ENCODE measurements at regions not wholly inside any gene's neighbourhood (a gene's known extent, or its start where the extent isn't known, plus 50 kb on each side); places are given as distances from the start of the nearest gene placed in this dataset.

GRCh38 chr2:5479265-5479928, 212.8 kb upstream of the SOX11 start:
- no peak overlapping the region for H3K4me3 ChIP-seq (replicated peaks; ENCODE audit: low read depth, low read length)
- TF ChIP-seq CTCF (IDR thresholded peaks at IDR 0.05; ENCODE audit: low read length, missing control alignments): no peak
- DNase-seq (ENCODE audit: low read depth): no peak

GRCh38 chr2:5482929-5483331, 209.3 kb upstream of the SOX11 start:
- no peak for DNase-seq (ENCODE audit: low read depth)
- TF ChIP-seq CTCF (IDR thresholded peaks at IDR 0.05; ENCODE audit: low read length, missing control alignments): no peak
- H3K4me3 ChIP-seq (replicated peaks; ENCODE audit: low read depth, low read length): no peak overlapping the region

- H3K4me3 ChIP-seq (replicated peaks; ENCODE audit: low read depth, low read length): no peak overlapping the region
- TF ChIP-seq CTCF (IDR thresholded peaks at IDR 0.05; ENCODE audit: low read length, missing control alignments): no peak
- DNase-seq (ENCODE audit: low read depth): no peak
Measured at GRCh38 chr2:5484868-5485267, 207.3 kb upstream of the SOX11 start.

GRCh38 chr2:5491523-5491922, 200.7 kb upstream of the SOX11 start:
- H3K4me3 ChIP-seq (replicated peaks; ENCODE audit: low read depth, low read length): no peak overlapping the region
- no peak for TF ChIP-seq CTCF (IDR thresholded peaks at IDR 0.05; ENCODE audit: low read length, missing control alignments)
- no peak for DNase-seq (ENCODE audit: low read depth)

- no peak for DNase-seq (ENCODE audit: low read depth)
- no peak for TF ChIP-seq CTCF (IDR thresholded peaks at IDR 0.05; ENCODE audit: low read length, missing control alignments)
- no peak overlapping the region for H3K4me3 ChIP-seq (replicated peaks; ENCODE audit: low read depth, low read length)
Measured at GRCh38 chr2:5493256-5493655, 198.9 kb upstream of the SOX11 start.

GRCh38 chr2:5494212-5494611, 198.0 kb upstream of the SOX11 start:
- no peak for DNase-seq (ENCODE audit: low read depth)
- TF ChIP-seq CTCF (IDR thresholded peaks at IDR 0.05; ENCODE audit: low read length, missing control alignments): no peak

GRCh38 chr2:5495586-5495985, 196.6 kb upstream of the SOX11 start:
- no peak overlapping the region for H3K4me3 ChIP-seq (replicated peaks; ENCODE audit: low read depth, low read length)
- no peak for DNase-seq (ENCODE audit: low read depth)
- no peak for TF ChIP-seq CTCF (IDR thresholded peaks at IDR 0.05; ENCODE audit: low read length, missing control alignments)

More at GRCh38 chr2:5494212-5494611, 198.0 kb upstream of the SOX11 start:
- H3K4me3 ChIP-seq (replicated peaks; ENCODE audit: low read depth, low read length): no peak overlapping the region

Measured in fibroblast of pulmonary artery (primary cell).